HT1080 (cell line): ENCODE measurements at regions not wholly inside any gene's neighbourhood (a gene's known extent, or its start where the extent isn't known, plus 50 kb on each side); places are given as distances from the start of the nearest gene placed in this dataset.
"Not testable (repeated sequence)": the region's sequence is repeated elsewhere in the genome, so short reads cannot be mapped to it uniquely, and the experiment has no call there.

Experiments used
- DNase-seq: peaks from one replicate; pipeline ENCODE4 v3.0.0-alpha.2; 2015; ENCODE audit warnings: low read depth

- peak; percentile 74 for DNase-seq
Measured at GRCh38 chr7:81190997-81191768, 272.3 kb upstream of the SEMA3C start.

GRCh38 chr7:81187753-81188152, 268.9 kb upstream of the SEMA3C start:
- no peak for DNase-seq

- no peak for DNase-seq
Measured at GRCh38 chr7:81186691-81187090, 267.8 kb upstream of the SEMA3C start.

- DNase-seq = no peak
Measured at GRCh38 chr7:81185072-81185471, 266.2 kb upstream of the SEMA3C start.

- no peak for DNase-seq
Measured at GRCh38 chr7:81183326-81183725, 264.5 kb upstream of the SEMA3C start.

- not testable (repeated sequence) for DNase-seq
Measured at GRCh38 chr7:81182056-81182455, 263.2 kb upstream of the SEMA3C start.

- peak; percentile 14 for DNase-seq
Measured at GRCh38 chr7:81181066-81181465, 262.2 kb upstream of the SEMA3C start.

GRCh38 chr7:81180573-81180972, 261.7 kb upstream of the SEMA3C start:
- no peak for DNase-seq

GRCh38 chr7:81175275-81175940, 256.6 kb upstream of the SEMA3C start:
- no peak for DNase-seq

- peak; percentile 20 for DNase-seq
Measured at GRCh38 chr7:81173766-81174281, 255.0 kb upstream of the SEMA3C start.

- no peak for DNase-seq
Measured at GRCh38 chr7:81170291-81170690, 251.4 kb upstream of the SEMA3C start.

- no peak for DNase-seq
Measured at GRCh38 chr7:81167934-81168333, 249.1 kb upstream of the SEMA3C start.

- DNase-seq = no peak
Measured at GRCh38 chr7:81165070-81165469, 246.2 kb upstream of the SEMA3C start.

- DNase-seq = peak; percentile 64
Measured at GRCh38 chr7:81162771-81163525, 244.1 kb upstream of the SEMA3C start.

GRCh38 chr7:81162234-81162633, 243.4 kb upstream of the SEMA3C start:
- DNase-seq = no peak

GRCh38 chr7:81161451-81162075, 242.7 kb upstream of the SEMA3C start:
- peak; percentile 80 for DNase-seq

GRCh38 chr7:81159402-81159801, 240.6 kb upstream of the SEMA3C start:
- DNase-seq = peak; percentile 51

- no peak for DNase-seq
Measured at GRCh38 chr7:81158189-81158588, 239.3 kb upstream of the SEMA3C start.

- DNase-seq = no peak
Measured at GRCh38 chr7:81155654-81156373, 237.0 kb upstream of the SEMA3C start.

- DNase-seq = no peak
Measured at GRCh38 chr7:81154565-81154964, 235.7 kb upstream of the SEMA3C start.

- not testable (repeated sequence) for DNase-seq
Measured at GRCh38 chr7:81152925-81153324, 234.1 kb upstream of the SEMA3C start.
